ENCODE measurements at regions not wholly inside any gene's neighbourhood (a gene's known extent, or its start where the extent isn't known, plus 50 kb on each side); places are given as distances from the start of the nearest gene placed in this dataset.

DNA sequence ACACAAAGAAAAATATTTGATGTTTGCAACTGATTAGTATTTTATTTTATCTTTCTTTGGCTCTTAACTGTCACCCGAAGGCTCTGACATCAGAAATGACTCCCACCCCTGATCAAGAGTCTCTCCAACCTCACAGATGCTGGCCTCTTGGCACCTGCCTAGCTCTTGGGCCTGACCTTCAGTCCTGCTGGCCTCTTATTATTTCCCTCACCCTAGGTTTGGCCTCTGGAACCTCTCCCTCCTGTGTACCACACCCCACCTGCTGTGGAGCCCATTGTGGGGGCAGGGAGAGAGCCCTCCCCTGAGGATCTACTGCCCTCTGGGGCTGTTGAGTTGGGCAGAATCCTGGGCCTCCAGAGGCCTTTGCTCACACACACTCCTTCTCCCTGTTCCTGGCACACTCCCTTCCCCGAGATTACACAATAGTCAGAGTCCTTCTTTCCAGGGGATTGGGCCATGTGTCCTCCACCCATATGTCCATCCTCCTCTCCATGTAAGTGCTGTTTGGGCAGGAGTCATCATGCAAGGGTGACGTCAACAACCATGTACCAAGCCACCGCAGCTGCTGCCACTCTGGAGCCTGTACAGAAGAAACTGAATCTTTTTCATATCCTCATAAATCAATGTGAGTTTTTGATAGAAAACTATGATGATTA is 124.3 kb downstream of the RASSF9 start:
- H2AFZ ChIP-seq (ENCODE audit: low read length): no peak overlapping the region
- CTCF ChIA-PET (ENCODE audit: partially characterized antibody): interaction anchor here (0.6 kb wide), 1 partner anchor 69 kb away, joined by 3 read pairs; no protein-coding TSS in a partner anchor

More for the DNA sequence above, 124.3 kb downstream of the RASSF9 start:
- Histone ChIP-seq H4K5ac (ENCODE audit: insufficient read length, low read depth, low read length) (no peak overlapping the region), H3K27ac (ENCODE audit: low read depth, low read length) (no peak overlapping the region), H2BK12ac (ENCODE audit: low read depth, low read length) (no peak overlapping the region), H3K79me1 (ENCODE audit: low read depth, low read length) (no peaks in the 10 kb centered on the region), H2BK120ac (replicated peaks; ENCODE audit: low read depth, low read length) (no peak overlapping the region), H2BK20ac (ENCODE audit: low read length) (no peak overlapping the region), H3K9me3 (ENCODE audit: insufficient read depth in 2 of 2, low read depth in 1 of 2, low read length in 1 of 2) (no peaks in the 10 kb centered on the region), H3K4ac (replicated peaks; ENCODE audit: insufficient read length, low read depth, low read length) (no peak overlapping the region), H3K4me1 (replicated peaks in 1 of 4; ENCODE audit: control insufficient read depth in 3 of 4, insufficient read depth in 4 of 4, low read length in 3 of 4) (no peaks in the 10 kb centered on the region), H3K56ac (replicated peaks; ENCODE audit: insufficient read length, low read depth, low read length) (no peak overlapping the region), H3K27me3 (replicated peaks in 1 of 4; ENCODE audit: control insufficient read depth in 3 of 4, extremely low read depth in 1 of 4, insufficient read depth in 3 of 4, low read length in 3 of 4) (no peaks in the 10 kb centered on the region), H2BK15ac (ENCODE audit: low read length) (no peak overlapping the region), H2BK5ac (ENCODE audit: low read depth, low read length) (no peak overlapping the region), H3K14ac (ENCODE audit: insufficient read length) (no peak overlapping the region), H3K36me3 (ENCODE audit: control insufficient read depth in 2 of 4, insufficient read depth in 4 of 4, low read length in 3 of 4) (no peaks in the 10 kb centered on the region), H3K79me2 (ENCODE audit: control insufficient read depth in 1 of 2, insufficient read depth in 2 of 2, low read length in 2 of 2) (no peaks in the 10 kb centered on the region), H4K20me1 (replicated peaks in 1 of 2; ENCODE audit: control insufficient read depth in 1 of 2, insufficient read depth in 2 of 2, low read length in 2 of 2) (no peaks in the 10 kb centered on the region), H3K9ac (replicated peaks in 1 of 4; ENCODE audit: extremely low read depth in 1 of 4, low read depth in 3 of 4, low read length in 3 of 4) (no peak overlapping the region), H3K23me2 (ENCODE audit: low read depth, low read length) (no peaks in the 10 kb centered on the region), H3K4me2 (ENCODE audit: insufficient read depth in 1 of 2, low read depth in 2 of 2, low read length in 2 of 2) (no peak overlapping the region), H4K91ac (replicated peaks; ENCODE audit: insufficient read length, low read length) (no peak overlapping the region), H4K8ac (ENCODE audit: extremely low read depth, insufficient read depth, low read length) (no peak overlapping the region), H3K4me3 (ENCODE audit: extremely low read depth in 1 of 4, insufficient read depth in 2 of 4, low read depth in 3 of 4, low read length in 4 of 4) (no peak overlapping the region), H3K23ac (ENCODE audit: insufficient read length) (no peak overlapping the region), H2AK5ac (ENCODE audit: low read depth, low read length) (no peak overlapping the region), H3K18ac (ENCODE audit: extremely low read depth, low read length) (no peak overlapping the region)
- WGBS, 2 experiments (ENCODE audit: extremely low coverage in 1 of 2, insufficient coverage in 1 of 2, insufficient read length in 1 of 2, insufficient replicate concordance in 2 of 2, low coverage in 1 of 2, low lambda C conversion rate in 2 of 2, missing lambda C conversion rate in 1 of 2): 94% methylated on average over 4 of the region's 4 CpGs; no CpG with 5 or more reads in 1 of the 2 experiments
- DNase-seq (ENCODE audit: low read depth in 1 of 2, low spot score in 2 of 2) (no peak), FAIRE-seq (no peak)
- no peak for TF ChIP-seq POLR2A (IDR thresholded peaks at IDR 0.05; ENCODE audit: control extremely low read depth in 1 of 2, low read depth in 2 of 2, low read length in 2 of 2)
- TF ChIP-seq KDM1A (IDR thresholded peaks at IDR 0.05; ENCODE audit: borderline replicate concordance, low read length): no peak
- TF ChIP-seq EP300 (IDR thresholded peaks at IDR 0.05; ENCODE audit: borderline replicate concordance in 1 of 2, low read depth in 2 of 2, low read length in 2 of 2): no peak
- TF ChIP-seq ZNF274 (IDR thresholded peaks at IDR 0.05; ENCODE audit: borderline replicate concordance, extremely low read depth, low read length): no peak
- TF ChIP-seq YY1 (IDR thresholded peaks at IDR 0.05; ENCODE audit: low read depth, low read length): no peak
- no peak for TF ChIP-seq RNF2 (IDR thresholded peaks at IDR 0.05; ENCODE audit: borderline replicate concordance, low read depth, low read length, missing control alignments, poor library complexity, severe bottlenecking)
- POLR2A ChIA-PET (ENCODE audit: partially characterized antibody): no interaction called here
